RWPE1 (cell line): ENCODE measurements at regions not wholly inside any gene's neighbourhood (a gene's known extent, or its start where the extent isn't known, plus 50 kb on each side); places are given as distances from the start of the nearest gene placed in this dataset.
A peak's percentile ranks its signal among the peaks of the same experiment; 100 is the strongest.

Experiments
- CTCF ChIA-PET: fragments of 350-600 bp; sonication (Branson Sonifier 250); formaldehyde crosslinking; extraction: SDS; loops from one replicate; lab custom pipeline; 2021; lab: Yijun Ruan, JAX
- POLR2A ChIA-PET: fragments of 400-600 bp; formaldehyde crosslinking; extraction: SDS; loops from one replicate; lab custom pipeline; 2020; ENCODE audit warnings: antibody characterized with exemption; ENCODE audit not compliant: low non-redundant PET; lab: Yijun Ruan, JAX
- DNase-seq: peaks from one replicate; pipeline ENCODE4 v3.0.0; 2012; ENCODE audit warnings: low spot score
- H3K27ac ChIP-seq: fragments of 450-650 bp; 2 replicates; pipeline ENCODE4 v1.5.1; 2017
- CTCF ChIP-seq: fragments of 450-650 bp; conservative IDR thresholded peaks from 2 replicates; pipeline ENCODE4 v1.5.1; 2017; ENCODE audit warnings: low read depth, mild to moderate bottlenecking

DNA sequence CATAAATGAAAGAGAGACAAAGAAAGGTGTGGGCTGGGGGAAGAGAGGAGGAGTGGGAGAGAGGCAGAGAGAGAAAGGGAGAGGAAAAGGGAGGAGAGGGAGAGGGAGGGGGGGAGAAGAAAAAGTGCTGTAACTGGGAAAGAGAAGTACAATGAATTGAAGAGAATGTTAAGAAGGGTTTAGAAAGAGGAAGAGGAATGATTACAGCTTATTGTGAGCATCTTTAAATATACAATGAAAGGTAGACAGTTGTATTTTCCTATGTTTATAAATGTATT is 229.1 kb upstream of the PMFBP1 start:
- no peak overlapping the region for H3K27ac ChIP-seq
- ChIA-PET CTCF (interaction anchor here (0.6 to 0.8 kb wide), 3 partner anchors 41 to 664 kb away, joined by 3 to 6 read pairs (median 4); no protein-coding TSS in a partner anchor), POLR2A (no interaction called here)

DNA sequence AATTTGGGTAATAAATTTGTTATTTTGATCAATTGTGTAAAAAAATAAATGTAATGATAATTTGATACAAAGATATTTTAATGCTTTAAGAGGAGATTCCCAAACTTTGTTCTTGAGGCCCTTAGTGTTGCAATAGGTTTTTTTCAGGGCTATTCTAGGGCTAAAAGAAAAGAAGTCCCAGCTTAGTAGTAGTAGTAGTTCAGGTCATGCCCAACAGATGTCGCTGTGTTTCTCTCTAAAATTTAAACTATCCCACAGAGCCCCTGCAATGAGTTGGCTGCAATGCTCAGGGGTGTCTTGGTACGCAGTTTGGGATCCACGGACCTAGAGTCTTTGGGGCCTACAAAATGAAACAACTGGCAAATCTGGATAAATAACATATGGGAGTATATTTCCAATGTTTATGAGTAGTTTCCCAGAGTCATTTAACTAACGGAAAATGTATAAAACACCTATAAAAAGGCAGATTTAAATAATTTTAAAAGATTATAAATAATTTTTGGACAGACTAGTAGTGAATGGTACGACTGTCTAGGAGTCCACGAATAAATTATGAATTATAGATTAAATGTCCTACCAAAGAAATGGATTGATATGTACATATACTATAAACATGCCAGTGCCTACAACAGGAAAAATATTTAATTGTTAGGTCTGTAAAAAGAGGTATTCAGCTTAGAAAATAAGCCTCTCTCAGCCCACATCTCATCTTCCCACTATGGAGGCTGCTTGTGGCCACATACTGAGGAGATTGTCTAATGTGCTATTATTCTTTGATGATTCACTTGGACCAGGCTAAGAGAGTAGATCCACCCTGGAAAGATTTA is 228.5 kb upstream of the PMFBP1 start:
- H3K27ac ChIP-seq = no peak overlapping the region
- ChIA-PET CTCF (interaction anchor here (0.5 to 1.5 kb wide), 18 partner anchors 9 to 664 kb away, joined by 3 to 8 read pairs (median 4); no protein-coding TSS in a partner anchor), POLR2A (no interaction called here)
- TF ChIP-seq CTCF = peak; percentile 71
- DNase-seq = peak; percentile 53

More for the DNA sequence above, 229.1 kb upstream of the PMFBP1 start:
- no peak for DNase-seq
- TF ChIP-seq CTCF = no peak

- TF ChIP-seq CTCF = no peak
- no peak overlapping the region for H3K27ac ChIP-seq
- DNase-seq = no peak
- CTCF ChIA-PET = interaction anchor here (0.5 to 1.5 kb wide), 16 partner anchors 9 to 966 kb away, joined by 3 to 8 read pairs (median 4); no protein-coding TSS in a partner anchor
- POLR2A ChIA-PET = no interaction called here
Observed at GRCh38 chr16:72399811-72400210, 227.9 kb upstream of the PMFBP1 start.

GRCh38 chr16:72397876-72398275 is 225.9 kb upstream of the PMFBP1 start:
- CTCF ChIA-PET = no interaction called here
- POLR2A ChIA-PET = no interaction called here
- H3K27ac ChIP-seq = no peak overlapping the region
- TF ChIP-seq CTCF = no peak
- DNase-seq = no peak

GRCh38 chr16:72394526-72394925 is 222.6 kb upstream of the PMFBP1 start:
- no peak overlapping the region for H3K27ac ChIP-seq
- CTCF ChIA-PET = no interaction called here
- no peak for DNase-seq
- no peak for TF ChIP-seq CTCF
- POLR2A ChIA-PET = no interaction called here

- no peak for DNase-seq
- CTCF ChIA-PET = no interaction called here
- no peak for TF ChIP-seq CTCF
- POLR2A ChIA-PET = no interaction called here
- H3K27ac ChIP-seq = no peak overlapping the region
Observed at GRCh38 chr16:72389791-72390190, 217.8 kb upstream of the PMFBP1 start.
